ENCODE measurements at regions not wholly inside any gene's neighbourhood (a gene's known extent, or its start where the extent isn't known, plus 50 kb on each side); places are given as distances from the start of the nearest gene placed in this dataset.

GRCh38 chr7:41110186-41110585, 592.7 kb downstream of the INHBA start:
- Histone ChIP-seq H3K4me3 (no peak overlapping the region), H3K9me3 (no peaks in the 10 kb centered on the region), H3K4me1 (no peaks in the 10 kb centered on the region), H3K36me3 (no peaks in the 10 kb centered on the region), H3K27ac (no peak overlapping the region), H3K27me3 (ENCODE audit: low read depth) (no peaks in the 10 kb centered on the region)
- DNase-seq (no peak), ATAC-seq (no peak)
- intact Hi-C loops (cut with DNase I), result no loop called here
- TF ChIP-seq, protein P1, sequence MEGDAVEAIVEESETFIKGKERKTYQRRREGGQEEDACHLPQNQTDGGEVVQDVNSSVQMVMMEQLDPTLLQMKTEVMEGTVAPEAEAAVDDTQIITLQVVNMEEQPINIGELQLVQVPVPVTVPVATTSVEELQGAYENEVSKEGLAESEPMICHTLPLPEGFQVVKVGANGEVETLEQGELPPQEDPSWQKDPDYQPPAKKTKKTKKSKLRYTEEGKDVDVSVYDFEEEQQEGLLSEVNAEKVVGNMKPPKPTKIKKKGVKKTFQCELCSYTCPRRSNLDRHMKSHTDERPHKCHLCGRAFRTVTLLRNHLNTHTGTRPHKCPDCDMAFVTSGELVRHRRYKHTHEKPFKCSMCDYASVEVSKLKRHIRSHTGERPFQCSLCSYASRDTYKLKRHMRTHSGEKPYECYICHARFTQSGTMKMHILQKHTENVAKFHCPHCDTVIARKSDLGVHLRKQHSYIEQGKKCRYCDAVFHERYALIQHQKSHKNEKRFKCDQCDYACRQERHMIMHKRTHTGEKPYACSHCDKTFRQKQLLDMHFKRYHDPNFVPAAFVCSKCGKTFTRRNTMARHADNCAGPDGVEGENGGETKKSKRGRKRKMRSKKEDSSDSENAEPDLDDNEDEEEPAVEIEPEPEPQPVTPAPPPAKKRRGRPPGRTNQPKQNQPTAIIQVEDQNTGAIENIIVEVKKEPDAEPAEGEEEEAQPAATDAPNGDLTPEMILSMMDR (IDR thresholded peaks at IDR 0.05), result no peak

DNA sequence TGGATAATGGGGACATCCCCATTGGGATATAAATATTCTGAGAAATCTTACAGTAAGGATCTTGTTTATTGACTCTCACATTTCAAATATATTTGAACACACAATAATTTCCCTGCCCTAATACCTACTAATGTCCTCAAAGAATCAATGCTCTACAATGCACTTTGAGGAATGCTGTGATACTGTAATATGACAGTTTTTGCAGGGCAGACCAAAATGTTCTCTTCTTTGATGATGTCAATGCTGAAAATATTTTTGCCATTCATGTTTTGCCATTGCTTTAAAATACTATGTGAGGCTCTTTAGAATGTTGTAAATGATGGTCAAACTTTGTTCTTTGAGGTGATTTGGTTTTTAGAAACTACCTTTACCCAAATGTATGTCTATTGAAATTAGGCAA, 594.1 kb downstream of the INHBA start:
- TF ChIP-seq, protein P1 (IDR thresholded peaks at IDR 0.05), result no peak
- Histone ChIP-seq H3K4me3 (no peak overlapping the region), H3K9me3 (no peaks in the 10 kb centered on the region), H3K27me3 (ENCODE audit: low read depth) (no peaks in the 10 kb centered on the region), H3K36me3 (no peaks in the 10 kb centered on the region), H3K27ac (no peak overlapping the region), H3K4me1 (no peaks in the 10 kb centered on the region)
- intact Hi-C loops (cut with DNase I), result no loop called here
- ATAC-seq (no peak), DNase-seq (no peak)

DNA sequence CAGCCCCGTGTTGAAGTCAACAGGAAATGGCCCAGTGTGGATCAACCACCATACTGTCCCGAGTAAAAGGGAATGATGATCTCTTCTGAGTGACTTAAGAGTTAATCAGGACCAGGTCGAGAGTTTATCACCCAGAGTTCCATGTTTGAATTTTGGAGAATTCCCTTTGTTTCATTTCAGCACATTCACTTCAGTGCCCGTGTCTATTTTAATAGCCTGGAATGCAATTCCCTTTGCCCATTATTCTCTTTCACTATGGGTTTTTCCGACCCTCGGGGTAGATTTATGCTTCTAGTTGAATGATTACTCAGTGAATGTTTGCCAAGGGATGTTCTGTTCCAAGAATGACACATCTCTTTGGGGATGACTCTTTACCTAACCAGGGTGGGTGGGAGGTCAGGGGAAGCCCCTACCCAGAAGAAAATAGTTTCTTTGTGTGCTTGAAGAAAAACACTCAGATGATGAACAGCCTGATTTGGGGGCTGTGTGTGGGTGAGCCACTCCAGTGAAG, 594.9 kb downstream of the INHBA start:
- ATAC-seq (no peak), DNase-seq (no peak)
- no peak overlapping the region for H3K4me3 ChIP-seq
- TF ChIP-seq, protein P1 (IDR thresholded peaks at IDR 0.05), result no peak
- no peaks in the 10 kb centered on the region for H3K4me1 ChIP-seq
- H3K9me3 ChIP-seq, result no peaks in the 10 kb centered on the region
- no peak overlapping the region for H3K27ac ChIP-seq
- H3K27me3 ChIP-seq (ENCODE audit: low read depth), result no peaks in the 10 kb centered on the region
- intact Hi-C loops (cut with DNase I), result no loop called here
- no peaks in the 10 kb centered on the region for H3K36me3 ChIP-seq

DNA sequence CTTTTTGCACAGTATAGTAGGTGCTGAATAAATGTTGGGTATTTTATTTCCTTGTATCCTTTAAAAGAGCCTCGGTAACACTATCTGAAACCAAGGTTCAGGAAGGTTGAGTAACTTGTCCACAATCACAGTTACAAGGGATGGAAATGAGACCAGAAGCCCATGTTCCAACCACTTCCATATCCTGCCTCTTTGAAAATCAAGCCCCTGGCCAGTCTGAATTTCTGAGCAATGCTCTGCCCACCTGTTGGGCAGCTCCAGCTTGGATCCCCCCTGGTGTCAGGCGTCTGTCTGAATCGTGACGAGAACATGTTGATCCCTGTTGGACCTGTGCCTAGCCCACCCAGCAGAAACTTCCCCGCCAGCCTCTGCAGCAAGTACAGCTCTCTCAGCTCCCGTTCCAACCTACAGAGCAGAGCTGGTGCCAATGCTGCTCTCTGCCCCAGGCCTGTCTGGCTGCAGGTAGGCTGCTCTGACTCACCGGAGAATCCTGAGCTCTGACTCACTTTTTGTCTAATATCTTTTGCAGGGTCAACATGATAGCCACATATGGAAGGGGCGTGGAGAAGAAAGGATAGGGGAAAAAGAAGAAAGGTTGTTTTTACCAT, 595.5 kb downstream of the INHBA start:
- Histone ChIP-seq H3K27me3 (ENCODE audit: low read depth) (no peaks in the 10 kb centered on the region), H3K9me3 (no peaks in the 10 kb centered on the region), H3K27ac (no peak overlapping the region), H3K4me1 (no peaks in the 10 kb centered on the region), H3K36me3 (no peaks in the 10 kb centered on the region), H3K4me3 (no peak overlapping the region)
- TF ChIP-seq, protein P1 (IDR thresholded peaks at IDR 0.05), result no peak
- intact Hi-C loops (cut with DNase I), result no loop called here
- DNase-seq (no peak), ATAC-seq (no peak)

GRCh38 chr7:41104631-41105030, 598.3 kb downstream of the INHBA start:
- intact Hi-C loops (cut with DNase I), result no loop called here
- Histone ChIP-seq H3K4me3 (no peak overlapping the region), H3K4me1 (no peaks in the 10 kb centered on the region), H3K9me3 (no peaks in the 10 kb centered on the region), H3K27ac (no peak overlapping the region), H3K36me3 (no peaks in the 10 kb centered on the region), H3K27me3 (ENCODE audit: low read depth) (no peaks in the 10 kb centered on the region)
- ATAC-seq (no peak), DNase-seq (no peak)
- TF ChIP-seq, protein P1 (IDR thresholded peaks at IDR 0.05), result no peak
